ENCODE measurements at regions not wholly inside any gene's neighbourhood (a gene's known extent, or its start where the extent isn't known, plus 50 kb on each side); places are given as distances from the start of the nearest gene placed in this dataset.

DNA sequence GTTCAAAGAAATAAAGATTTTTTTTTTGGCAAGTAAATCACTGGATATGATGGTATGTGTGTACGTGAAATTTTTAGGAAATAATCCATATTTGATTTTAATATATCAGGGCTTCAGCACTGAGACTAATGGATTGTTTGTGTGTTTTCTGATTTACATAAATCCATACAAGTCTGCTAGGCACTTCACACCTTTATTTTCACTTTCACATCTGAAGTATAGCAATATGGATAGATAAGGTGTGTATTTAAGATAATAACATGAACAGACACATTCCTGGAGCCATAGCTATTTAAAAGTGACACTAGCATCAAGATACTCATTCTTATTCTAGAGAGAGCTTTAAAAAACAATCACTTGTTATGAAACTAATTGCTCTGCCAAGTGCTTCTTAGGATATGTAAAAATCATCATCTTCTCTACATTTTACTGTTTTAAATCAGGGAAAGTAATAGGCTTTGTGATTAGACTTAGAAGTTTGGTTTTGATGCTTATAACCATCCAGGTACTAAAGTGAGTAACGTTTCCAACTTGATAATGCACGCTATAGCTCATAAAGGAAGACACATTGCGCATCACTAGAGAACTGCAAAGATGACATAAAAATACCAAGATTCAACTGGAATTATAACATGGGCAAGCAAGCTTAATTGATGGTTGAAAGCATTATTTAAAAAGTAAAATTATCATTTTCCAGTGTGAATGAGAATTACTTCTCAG lies 208.9 kb downstream of the ZEB2 start:
- TF ChIP-seq, protein P1, sequence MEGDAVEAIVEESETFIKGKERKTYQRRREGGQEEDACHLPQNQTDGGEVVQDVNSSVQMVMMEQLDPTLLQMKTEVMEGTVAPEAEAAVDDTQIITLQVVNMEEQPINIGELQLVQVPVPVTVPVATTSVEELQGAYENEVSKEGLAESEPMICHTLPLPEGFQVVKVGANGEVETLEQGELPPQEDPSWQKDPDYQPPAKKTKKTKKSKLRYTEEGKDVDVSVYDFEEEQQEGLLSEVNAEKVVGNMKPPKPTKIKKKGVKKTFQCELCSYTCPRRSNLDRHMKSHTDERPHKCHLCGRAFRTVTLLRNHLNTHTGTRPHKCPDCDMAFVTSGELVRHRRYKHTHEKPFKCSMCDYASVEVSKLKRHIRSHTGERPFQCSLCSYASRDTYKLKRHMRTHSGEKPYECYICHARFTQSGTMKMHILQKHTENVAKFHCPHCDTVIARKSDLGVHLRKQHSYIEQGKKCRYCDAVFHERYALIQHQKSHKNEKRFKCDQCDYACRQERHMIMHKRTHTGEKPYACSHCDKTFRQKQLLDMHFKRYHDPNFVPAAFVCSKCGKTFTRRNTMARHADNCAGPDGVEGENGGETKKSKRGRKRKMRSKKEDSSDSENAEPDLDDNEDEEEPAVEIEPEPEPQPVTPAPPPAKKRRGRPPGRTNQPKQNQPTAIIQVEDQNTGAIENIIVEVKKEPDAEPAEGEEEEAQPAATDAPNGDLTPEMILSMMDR (IDR thresholded peaks at IDR 0.05), result no peak
- H3K27ac ChIP-seq, result no peak overlapping the region
- H3K4me3 ChIP-seq, result no peak overlapping the region
- no peak for DNase-seq (ENCODE audit: low spot score)

DNA sequence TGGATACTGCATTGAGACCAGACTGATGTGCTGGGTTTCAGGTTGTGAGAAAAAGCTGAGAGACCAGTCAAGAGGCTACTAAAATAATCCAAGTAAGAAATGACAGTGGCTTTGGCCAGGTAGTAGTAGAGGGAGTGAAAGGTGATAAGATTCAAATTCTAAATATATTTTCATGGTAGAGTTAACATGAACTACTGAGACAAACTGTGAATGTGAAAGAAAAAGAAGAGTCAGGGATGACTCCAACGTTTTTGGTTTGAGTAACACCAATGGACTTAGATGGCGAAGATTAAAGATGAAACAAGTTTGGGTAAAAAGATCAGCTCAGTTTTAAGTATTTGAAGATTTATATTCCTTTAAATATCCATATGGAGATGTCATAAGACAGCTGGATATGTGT lies 209.4 kb downstream of the ZEB2 start:
- TF ChIP-seq, protein P1 (IDR thresholded peaks at IDR 0.05), result no peak
- no peak for DNase-seq (ENCODE audit: low spot score)
- Histone ChIP-seq H3K27ac (no peak overlapping the region), H3K4me3 (no peak overlapping the region)

DNA sequence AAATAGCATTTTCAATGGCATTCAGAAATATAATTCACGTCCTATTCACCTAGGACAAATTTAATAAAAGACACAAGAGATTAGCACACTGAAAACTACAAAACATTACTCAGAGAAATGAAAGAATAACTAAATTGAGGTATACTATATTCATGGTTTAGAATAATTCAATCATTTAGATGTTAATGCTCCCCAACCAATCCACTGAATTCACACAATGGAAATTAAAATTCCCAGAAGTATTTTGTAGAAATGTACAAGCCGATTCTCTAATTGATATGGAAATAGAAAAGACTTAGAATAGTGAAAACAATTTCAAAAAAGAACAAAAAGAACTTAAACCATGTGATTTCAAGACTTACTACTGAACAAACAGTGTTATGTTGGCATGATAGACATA lies 212.2 kb downstream of the ZEB2 start:
- DNase-seq (ENCODE audit: low spot score), result no peak
- TF ChIP-seq, protein P1 (IDR thresholded peaks at IDR 0.05), result no peak
- Histone ChIP-seq H3K27ac (no peak overlapping the region), H3K4me3 (no peak overlapping the region)

DNA sequence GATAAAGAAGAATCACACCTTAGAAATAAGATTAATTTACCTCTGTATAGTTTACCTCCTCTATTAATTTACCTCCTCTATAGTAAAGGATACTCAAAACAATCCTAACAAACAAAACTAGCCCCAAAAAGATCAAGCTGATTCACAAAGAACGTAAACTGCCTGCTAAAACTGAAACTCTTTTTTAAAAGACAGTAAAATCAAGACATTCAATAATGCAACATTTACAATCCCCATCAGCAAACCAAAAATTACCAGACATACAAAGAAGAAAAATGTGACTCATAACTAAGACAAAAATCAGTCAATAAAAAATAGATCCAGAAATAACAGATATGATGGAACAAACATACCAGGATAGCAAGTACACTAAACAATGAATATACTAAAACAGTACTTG lies 215.7 kb downstream of the ZEB2 start:
- TF ChIP-seq, protein P1 (IDR thresholded peaks at IDR 0.05), result no peak
- H3K4me3 ChIP-seq, result no peak overlapping the region
- no peak overlapping the region for H3K27ac ChIP-seq
- no peak for DNase-seq (ENCODE audit: low spot score)

DNA sequence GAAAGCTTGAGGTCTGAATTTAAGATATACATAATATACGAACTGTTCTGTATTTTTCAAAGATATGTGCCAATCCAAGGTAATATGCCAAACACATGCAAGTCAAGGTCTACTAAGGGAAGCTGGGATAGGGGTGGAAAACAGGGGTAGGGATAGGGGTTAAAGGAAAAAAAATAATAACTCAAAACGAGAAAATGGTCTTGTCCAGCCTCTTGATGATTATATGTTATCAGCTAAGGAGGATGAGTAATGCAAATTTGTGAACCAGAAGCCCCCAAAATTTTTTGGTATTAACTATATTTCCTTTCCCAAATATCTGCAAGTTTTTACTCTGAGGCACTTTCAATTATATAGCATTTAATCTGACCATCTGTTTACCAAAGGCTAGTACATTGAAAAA lies 219.3 kb downstream of the ZEB2 start:
- Histone ChIP-seq H3K27ac (no peak overlapping the region), H3K4me3 (no peak overlapping the region)
- TF ChIP-seq, protein P1 (IDR thresholded peaks at IDR 0.05), result no peak
- DNase-seq (ENCODE audit: low spot score), result no peak

DNA sequence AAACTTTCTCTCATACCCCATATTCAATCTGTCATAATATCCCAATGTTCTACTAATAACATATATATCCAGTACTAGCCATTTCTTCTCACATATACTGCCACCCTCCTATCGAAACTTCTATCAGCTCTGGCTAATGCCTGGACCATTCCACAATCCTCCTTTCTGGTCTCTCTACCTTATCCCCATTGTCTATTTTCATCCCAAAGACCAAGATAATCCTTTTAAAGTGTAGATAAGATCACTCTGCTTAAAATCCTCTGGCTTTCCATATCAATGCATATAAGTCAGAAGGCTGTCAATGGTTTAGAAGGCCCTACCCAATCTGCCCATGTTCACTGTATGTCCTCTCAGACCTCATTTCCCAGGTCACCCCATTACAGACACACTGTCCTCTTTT lies 229.6 kb downstream of the ZEB2 start:
- no peak for DNase-seq (ENCODE audit: low spot score)
- TF ChIP-seq, protein P1 (IDR thresholded peaks at IDR 0.05), result no peak
- Histone ChIP-seq H3K27ac (no peak overlapping the region), H3K4me3 (no peak overlapping the region)

DNA sequence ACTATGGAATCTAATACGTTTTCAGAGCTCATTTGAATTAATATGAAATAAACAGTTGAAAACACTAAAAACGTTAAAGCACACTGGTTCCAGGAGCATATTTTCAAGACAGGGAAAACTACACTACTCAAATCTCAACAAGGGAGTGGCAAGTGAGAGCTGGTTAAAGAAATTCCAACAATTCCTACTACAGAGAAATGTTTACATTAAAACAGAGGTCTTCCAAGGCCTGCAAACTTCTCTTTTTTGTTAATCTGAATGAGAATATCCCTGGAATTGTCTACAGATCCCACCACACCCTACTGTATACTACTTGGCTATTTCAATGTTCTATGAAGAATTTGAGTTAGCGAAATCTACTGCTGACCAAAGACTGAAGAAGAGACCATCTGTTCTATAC lies 231.5 kb downstream of the ZEB2 start:
- no peak overlapping the region for H3K27ac ChIP-seq
- TF ChIP-seq, protein P1 (IDR thresholded peaks at IDR 0.05), result no peak
- no peak overlapping the region for H3K4me3 ChIP-seq
- no peak for DNase-seq (ENCODE audit: low spot score)

All from coronary artery (tissue), 2 donors.